GM04504 (cell line): ENCODE measurements at regions not wholly inside any gene's neighbourhood (a gene's known extent, or its start where the extent isn't known, plus 50 kb on each side); places are given as distances from the start of the nearest gene placed in this dataset.
A peak's percentile ranks its signal among the peaks of the same experiment; 100 is the strongest.
"Not testable (repeated sequence)": the region's sequence is repeated elsewhere in the genome, so short reads cannot be mapped to it uniquely, and the experiment has no call there.

Experiments
- DNase-seq: peaks from one replicate; pipeline ENCODE4 v3.0.0-alpha.2; 2012; ENCODE audit warnings: low read depth

DNA sequence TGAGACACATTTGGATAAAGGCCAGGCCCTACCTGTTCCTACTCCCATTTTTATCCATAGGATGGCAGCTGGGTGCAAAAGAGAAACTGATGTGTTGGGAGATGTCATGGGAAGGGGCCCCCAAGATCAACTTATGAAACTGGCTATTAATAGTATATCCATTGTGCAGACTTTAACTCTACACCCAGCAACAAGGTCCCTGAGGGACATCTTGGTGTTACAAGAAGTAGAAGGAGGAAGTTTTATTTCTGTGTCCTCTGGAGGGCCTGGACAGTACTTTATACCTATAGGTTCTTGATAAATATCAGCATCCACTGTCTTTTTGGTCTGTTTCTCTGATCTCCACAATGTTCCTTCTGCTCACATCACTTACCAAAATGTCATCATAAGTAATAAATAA lies 84.6 kb downstream of the BTG1 start:
- no peak for DNase-seq

DNA sequence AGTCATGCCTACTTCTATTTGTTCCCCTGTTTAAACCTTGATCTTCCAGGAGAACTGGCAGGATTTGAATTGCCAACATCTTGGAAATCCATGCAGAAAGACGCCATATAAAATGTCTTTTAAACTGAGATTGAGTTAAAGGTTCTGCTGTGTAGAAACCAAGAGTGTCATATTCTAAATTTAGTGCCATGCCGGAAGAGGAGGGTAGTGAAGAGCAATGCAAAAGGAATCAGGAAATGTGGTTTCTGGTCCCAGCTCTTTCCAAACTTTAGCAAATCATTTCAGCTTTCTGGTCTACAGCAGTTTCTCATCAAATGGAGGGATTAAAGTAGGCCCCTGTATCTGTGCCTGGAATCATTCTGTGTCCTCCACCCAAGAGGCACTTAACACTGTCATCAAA lies 85.7 kb downstream of the BTG1 start:
- DNase-seq = peak; percentile 61

DNA sequence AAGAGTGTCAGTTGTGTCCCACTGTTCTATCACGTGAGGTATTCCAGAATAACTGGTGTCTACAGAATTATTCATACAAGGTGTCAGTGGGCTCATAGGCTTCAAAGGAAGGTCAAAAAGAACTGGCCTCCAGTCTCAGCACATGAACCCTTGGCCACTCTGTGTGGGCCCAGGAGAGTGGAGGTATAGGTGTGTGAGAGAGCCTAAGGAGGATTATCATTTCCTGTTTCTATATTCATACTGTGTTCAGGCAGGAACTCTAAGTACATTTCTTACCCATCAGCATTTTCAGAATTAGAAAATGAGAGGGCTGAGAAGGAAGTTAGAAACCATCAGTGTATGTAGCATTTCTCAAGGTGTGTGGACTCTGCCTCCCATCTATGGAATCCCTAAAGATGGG lies 87.0 kb downstream of the BTG1 start:
- DNase-seq = no peak

DNA sequence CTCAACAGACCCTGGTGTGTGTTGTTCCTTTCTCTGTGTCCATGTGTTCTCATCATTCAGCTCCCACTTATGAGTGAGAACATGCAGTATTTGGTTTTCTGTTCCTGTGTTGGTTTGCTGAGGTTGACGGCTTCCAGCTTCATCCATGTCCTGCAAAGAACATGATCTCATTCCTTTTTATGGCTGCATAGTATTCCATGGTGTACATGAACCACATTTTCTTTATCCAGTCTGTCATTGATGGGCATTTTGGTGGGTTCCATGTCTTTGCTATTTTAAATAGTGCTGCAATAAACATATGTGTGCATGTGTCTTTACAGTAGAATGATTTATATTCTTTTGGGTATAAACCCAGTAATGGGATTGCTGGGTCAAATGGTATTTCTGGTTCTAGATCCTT lies 88.9 kb downstream of the BTG1 start:
- DNase-seq = not testable (repeated sequence)

DNA sequence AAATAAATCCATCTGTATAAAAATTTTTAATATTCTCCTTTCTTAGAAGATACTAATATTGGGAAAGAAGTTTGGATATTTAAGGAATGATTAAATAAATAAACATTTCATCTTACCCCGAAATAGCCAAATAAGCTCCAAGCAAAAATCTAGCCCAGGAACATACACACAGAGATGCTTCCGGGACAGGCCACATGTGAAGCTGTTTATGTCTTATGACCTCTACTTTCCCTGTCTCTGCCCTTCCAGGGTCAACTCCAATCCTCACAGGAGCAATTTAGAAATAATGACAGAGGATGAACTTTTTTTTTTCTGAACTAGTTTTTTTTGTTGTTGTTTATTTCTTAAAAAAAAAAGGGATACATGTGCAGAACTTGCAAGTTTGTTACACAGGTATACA lies 89.4 kb downstream of the BTG1 start:
- no peak for DNase-seq

DNA sequence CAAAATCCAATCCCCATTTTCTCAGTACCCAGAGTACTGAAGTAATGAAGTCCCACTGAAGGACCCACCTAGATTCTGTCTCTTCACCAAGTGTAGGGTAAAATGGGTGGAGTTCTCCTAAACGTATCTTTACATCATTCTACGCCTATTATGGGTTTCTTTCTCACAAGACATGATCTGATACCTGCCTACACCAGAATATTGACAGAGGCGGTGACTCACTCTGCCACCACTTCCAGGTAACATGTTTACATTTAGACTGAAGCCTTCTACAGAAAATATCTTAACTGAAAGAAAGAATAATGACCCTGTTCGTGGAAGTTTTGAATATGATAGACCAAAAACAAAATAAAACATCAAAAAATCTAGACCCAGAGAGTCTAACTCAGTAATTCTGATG lies 89.8 kb downstream of the BTG1 start:
- no peak for DNase-seq

DNA sequence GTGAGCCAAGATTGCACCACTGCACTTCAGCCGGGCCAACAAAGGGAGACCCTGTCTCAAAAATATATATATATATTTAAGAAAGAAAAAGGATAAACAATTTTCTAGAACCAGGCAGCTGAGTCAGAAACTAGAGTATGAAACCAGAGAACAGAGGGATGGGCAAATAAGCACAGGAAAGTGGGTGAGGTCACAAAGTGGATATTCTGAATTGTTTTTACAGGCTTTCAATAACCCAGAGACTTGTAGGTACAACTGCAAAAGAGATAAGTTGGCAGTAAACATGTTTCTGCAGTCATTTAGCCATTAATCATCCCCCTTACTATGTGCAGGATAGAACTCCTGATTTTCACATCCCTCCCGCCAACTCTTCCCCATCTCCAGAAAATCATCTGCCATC lies 94.2 kb downstream of the BTG1 start:
- no peak for DNase-seq

DNA sequence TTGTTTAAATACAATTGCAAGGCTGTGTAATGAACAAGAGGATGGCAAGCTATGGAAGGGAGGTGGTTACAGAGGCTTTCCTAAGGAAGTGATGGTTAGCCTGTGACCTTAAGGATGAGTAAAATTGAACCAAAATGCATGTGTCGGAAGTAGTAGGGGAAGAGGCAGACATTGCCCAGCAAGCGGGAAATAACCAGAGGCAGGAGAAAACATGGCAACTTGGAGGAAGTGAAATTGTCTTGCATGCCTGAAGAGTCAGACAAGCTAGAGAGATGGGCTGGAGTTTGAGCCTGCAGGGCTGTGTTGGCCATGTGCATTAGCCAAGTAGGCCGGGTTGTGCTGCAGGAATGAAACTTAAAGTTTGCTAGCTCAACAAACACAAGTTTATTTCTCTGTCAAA lies 96.2 kb downstream of the BTG1 start:
- DNase-seq = no peak

DNA sequence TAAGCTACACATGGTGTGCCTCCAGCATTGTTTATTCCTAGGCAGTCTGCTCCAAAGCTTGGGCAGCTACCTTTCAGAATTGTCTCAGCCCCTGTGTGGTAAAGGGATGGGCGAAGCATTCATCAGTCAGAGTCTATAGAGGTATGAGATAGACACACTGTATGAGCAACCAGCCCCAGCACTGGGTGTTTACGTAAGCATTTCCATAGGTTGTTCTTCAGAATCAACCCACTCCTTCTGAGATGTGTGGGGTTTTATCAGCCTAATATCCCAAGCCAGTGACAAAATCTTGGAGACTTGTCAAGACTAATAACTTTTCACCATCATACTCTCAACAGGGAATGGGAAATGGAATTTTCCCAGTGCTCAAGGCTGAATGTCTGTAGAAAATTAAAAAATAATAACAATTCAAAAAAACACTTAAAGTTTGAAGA lies 98.2 kb downstream of the BTG1 start:
- no peak for DNase-seq

DNA sequence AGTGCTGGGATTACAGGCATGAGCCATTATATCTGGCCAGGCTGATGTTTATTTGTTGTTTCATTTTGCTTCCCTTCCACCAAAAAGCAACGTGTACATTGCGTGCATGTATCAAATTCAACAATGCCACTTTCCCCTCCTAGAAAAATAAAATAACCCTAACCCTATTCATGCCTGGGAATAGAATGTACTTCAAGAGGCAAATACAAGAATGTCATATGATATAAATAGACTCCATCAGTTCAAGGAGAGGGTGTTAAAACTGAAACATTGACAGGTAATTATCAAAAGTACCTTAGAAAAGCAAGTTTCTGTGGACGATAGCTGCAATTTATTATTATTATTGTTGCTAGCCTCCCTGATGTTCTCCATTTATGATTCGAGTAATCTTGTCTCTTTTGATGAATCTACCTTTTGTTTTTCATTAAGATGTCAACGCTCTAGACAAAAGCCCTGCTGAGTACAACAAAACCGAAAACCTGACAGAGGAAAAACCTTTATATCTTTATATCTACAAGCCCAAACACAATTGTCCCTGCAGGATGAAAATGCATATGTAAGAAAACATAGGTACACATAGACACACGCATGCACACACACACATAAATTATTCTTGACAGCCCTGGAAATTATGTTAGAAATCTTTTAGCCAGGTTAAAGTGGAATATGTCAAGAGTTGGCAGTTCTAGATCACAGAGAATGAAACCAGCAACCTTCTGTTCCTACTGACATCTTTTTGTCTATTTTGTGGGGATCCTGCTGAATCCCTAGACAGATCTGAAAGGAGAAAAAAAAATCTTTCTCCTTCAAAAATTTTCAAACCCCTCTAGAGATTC lies 98.9 kb downstream of the BTG1 start:
- DNase-seq = no peak

DNA sequence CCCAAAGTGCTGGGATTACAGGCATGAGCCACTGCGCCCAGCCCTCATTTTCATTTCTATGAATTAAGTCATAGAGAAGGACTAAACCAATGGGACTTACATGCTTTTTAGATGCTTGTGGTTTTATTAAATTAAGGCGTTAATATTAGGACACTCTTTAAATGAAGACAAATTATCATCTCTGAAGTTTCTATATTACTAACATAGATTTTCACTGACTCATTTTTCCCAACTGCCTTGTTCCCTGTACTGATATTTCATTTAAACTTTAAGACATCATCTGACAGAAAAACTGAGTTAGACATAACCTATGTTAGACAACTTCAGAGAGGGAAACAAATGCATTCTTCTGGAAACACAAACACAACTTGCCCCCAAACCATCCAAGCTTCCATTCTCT lies 99.8 kb downstream of the BTG1 start:
- DNase-seq = no peak

DNA sequence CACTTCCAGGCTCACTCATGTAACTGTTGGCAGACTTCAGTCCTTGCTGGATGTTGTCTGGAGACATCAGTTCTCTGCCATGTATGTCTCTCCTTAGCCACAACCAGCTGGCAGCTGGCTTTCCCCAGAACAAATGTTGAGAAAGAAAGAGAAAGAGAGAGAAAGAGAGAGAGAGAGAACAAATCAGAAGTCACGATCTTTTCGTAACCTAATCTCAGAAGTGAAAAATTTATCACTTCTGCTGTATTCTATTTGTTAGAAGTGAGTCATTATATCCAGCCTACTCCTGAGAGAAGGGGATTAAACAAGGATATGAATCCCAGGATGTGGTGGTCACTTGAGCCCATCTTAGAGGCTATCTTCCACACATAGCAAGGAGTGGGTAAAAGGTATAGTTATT lies 101.2 kb downstream of the BTG1 start:
- DNase-seq = no peak

DNA sequence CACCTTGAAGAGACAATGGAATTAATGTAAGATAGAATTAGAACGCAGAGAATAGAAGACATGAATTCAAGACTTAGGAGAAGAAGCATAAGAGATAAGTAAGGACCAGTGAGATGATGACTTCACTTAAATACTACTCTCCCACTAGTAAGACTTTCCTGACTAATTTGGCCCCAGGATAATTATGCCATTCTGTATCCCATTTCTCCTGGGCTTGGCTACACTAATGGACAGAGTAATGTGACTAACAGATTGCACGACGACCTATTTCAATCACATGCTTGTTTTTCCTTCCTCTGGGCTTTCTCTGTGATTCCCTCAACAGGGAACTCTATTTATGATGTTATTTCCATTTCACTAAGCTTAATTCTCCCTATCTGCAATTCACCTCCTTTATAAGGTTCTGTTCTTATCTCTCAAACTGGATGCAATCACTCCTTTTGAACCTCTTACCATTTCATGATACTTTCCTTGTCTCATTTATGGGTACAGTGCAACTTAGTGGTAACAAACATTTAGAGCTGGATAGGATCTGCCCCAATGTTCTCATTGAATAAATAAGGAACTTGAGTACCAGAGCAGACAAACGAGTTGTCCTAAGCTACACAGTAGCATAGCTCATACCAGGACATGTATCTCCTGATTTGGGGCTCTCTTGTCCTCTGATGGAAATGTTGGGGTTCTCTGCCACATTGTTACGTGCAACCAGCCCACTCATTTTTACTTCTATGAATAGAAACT lies 102.7 kb downstream of the BTG1 start:
- no peak for DNase-seq

DNA sequence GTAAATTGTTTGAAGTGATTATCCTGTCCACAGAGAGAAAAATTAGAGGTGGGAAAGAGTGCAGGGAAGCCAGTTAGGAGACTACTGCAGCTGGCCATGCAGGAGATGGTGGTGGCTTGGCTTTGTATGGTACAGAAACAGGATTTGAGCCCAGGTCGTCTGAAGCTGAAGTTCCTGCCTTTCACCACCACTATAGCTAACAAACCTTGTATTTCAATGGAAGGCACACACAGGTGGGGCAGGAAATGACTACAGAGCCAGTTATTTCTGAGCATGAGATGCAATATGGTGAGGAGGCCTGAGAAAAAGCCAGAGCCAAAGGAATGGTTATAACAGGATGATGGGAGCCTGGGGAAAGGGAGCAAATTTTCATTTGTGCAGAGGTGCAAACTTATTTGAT lies 103.9 kb downstream of the BTG1 start:
- no peak for DNase-seq

DNA sequence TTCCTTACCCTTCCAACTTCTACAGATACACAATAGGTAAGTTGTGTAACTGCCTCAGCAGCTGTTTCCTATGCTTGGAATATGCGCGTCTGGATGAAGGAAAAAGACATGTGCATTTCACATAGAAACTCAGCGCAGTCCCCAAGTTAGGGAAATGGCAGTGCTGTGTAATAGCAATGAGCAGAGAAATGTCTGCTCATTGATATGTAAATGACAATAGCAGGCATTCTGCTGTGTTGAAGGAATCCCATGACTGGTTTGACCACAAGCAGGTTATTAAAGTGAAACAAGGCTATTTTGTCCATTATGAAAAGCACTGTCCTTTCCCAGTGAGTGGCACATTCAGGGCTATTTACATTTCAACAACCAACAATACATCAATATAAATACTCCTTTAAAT lies 106.6 kb downstream of the BTG1 start:
- no peak for DNase-seq

DNA sequence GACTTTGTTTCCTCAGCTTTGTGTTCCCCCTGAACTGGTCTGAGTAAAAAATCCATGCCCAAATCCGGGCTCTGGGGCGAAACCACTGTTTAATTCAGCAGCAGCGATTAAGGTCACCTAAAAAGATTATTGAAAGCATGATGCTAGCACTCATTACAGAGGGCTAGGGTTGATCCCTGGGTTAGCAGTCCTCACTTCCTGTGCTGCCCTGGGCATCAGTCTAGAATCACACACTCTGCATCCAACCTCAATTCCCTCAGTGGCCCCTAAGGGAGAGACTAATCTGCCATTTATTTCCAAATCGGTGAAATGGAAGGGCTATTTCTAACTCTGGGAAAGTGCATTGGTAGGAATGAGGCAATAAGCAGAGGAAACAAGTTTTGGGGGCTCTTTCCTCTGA lies 107.2 kb downstream of the BTG1 start:
- DNase-seq = no peak

DNA sequence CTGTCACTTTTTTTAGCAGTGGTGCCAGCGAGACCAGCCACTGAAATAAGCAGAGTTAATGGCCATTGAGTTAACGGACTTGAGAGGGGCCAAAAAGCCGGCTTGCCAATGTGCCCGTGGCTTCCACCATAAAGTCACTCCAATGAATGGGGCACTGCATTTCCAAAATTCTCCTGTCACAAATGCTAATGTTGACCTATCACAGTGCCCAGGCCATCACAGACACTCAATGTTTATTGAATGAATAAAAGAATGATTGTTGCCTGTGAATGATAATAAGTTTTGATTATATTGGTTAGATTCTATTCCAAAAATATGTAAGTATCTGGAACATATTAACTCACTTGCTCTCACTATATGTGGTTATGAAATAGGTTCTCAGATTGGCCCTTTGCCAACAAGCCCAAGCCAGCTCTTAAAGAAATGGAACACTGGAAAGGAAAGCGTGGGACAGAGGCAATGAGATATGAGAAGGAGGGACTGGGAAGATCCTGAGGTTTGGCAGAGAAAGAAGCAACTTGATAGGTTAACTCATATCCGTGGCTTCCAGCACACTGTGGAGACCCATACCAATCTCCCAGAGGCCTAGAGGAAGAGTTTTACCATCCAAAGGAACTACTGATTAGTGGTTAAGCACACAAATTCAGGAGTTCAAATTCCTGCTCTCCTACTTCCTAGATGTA lies 108.7 kb downstream of the BTG1 start:
- DNase-seq = no peak

DNA sequence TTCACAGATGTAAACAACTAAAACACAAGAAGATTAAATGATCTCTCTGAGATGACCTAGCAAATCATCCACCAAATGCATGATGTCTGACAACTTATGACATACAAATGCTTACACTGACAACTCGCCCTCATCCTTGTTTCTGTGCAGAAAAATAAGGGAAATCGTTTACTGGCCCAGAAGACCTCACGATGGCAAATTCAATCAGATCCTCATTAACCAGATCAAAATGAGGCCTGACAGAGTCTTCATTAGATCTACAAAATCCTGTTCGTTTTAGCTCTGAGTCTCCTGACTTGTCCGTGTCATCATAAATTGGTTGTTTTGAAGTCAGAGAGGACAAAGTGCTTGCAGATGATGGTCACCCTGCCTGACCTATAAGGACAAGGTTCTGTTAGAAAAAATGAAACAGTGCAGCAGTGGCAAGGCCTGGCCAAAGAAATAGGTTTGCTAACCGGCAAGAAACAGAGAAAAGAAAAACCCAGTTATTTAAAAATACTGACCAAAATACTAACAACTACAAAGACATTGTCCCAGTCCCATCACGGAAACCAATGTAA lies 109.5 kb downstream of the BTG1 start:
- DNase-seq = no peak

DNA sequence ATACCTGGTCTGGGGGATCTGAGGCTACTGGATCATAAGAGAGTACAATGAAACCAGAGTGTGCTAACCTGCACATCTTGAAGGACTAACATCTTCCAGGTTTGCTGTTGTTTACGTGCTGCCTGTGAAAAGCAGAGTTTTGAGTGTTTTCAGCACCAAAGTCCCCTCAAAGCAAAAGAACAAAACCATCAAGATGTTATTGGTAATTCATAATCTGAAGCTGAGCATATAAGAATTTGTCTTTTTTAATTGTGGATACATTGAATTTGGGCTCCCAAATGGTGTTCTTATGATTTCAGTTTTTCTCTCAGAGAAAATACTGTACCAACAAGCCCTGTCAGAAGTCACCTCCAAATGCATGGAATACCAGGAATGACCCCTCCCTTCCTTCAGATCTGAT lies 110.2 kb downstream of the BTG1 start:
- DNase-seq = no peak

DNA sequence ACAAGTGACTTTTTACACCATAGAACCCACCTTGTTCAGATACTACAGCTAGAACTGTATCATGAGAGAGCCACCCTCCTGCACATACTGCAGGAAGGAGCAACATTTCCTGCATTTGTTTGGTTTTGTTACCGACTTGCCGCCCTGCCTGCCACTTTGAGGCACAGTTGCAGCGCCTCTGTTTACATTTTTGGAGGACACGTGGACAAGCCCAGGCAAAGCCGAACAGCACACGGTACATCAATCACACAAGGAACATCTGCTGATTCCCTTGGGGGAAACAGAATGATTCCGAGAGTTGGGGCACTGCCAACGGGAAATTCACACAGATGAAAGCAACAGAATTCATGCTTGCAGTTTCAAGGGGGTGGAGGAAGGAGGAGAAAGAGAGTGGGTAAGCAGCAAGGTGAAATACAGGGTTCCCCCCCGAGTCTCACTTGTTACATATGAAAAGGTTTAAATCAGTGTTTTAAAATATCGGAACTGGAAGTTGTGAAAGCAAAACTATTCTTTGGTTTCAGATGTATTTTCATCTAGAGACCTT lies 110.7 kb downstream of the BTG1 start:
- DNase-seq = peak; percentile 77

DNA sequence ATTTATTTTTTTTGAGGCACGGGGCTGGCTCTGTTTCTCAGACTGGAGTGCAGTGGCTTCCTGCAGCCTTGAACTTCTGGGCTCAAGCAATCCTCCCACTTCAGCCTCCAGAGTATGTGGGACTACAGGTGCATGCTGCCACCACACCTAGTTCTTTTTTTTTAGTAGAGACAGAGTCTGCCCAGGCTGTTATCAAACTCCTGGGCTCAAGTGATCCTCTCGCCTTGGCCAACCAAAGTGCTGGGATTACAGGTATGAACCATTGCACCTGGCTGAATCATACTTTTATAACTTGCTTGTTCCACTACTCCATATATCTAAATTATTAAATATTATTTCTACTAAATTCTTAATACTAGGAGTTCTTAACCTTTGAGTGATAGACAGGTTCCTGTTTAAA lies 111.6 kb downstream of the BTG1 start:
- DNase-seq = no peak

DNA sequence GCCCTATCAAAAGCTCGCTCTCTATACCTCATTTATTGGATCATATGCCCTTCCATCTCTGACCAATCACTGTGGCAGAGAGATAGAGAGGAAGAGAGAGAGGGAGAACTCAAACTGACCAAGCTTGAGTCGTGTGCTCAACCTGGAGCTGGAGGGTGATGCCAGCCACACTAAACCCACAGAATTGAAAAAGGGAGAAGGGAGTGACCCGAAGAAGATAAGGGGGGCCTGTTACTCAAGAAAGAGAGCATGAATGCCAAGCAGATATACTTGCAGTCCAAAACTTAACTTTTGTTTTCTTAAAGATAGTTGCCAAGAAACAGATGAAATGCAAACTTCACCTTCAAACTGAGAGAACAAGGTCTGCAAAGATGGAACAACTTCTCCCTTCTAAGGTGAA lies 112.7 kb downstream of the BTG1 start:
- DNase-seq = no peak

DNA sequence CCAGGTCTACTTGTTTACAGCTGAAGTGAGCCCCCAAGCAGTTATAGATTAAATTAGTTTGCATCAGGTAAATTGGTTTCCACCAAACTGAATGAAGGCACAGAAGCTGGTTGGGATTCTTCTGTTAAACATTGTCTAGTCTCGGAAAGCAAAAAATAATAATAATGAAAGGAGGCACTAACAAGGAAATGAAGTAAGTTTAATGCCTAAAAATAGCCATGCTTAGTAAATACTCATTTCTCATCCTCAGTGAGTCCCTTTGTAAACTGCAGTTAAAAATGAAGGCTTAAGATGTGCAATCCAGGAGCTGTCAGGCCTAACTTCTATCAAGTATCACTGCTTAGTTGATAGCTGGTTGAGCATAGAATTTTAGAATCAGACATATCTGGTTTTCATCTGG lies 113.5 kb downstream of the BTG1 start:
- no peak for DNase-seq
